CD4-positive, alpha-beta T cell (primary cell): ENCODE measurements at regions not wholly inside any gene's neighbourhood (a gene's known extent, or its start where the extent isn't known, plus 50 kb on each side); places are given as distances from the start of the nearest gene placed in this dataset.

Experiments used
- ATAC-seq: fragments of 200-7000 bp; cut with Tn5 transposase; one replicate; pipeline ENCODE4 v1.10.0; 2022; ENCODE audit warnings: mild to moderate bottlenecking; ENCODE audit not compliant: poor library complexity
- CTCF ChIA-PET: fragments of 350-600 bp; sonication (Branson Sonifier 250); formaldehyde crosslinking; loops from one replicate; lab custom pipeline; 2021; ENCODE audit warnings: antibody characterized with exemption, inconsistent platforms; lab: Charles Lee
- POLR2A ChIA-PET: fragments of 350-600 bp; sonication (Branson Sonifier 250); formaldehyde crosslinking; loops from one replicate; lab custom pipeline; 2021; ENCODE audit warnings: antibody characterized with exemption, inconsistent platforms; lab: Charles Lee
- DNase-seq, 14 experiments: peaks; one replicate each; pipeline ENCODE4 v3.0.0-alpha.2; 2013 to 2020; ENCODE audit warnings: mixed read lengths in 2 of 14
- H3K27ac ChIP-seq, 2 donors: one replicate each; pipeline versions ENCODE4 v1.5.1 to v1.7.0; 2013; ENCODE audit warnings: low read length in 2 of 2, low read depth in 1 of 2, mild to moderate bottlenecking in 1 of 2
- H3K27me3 ChIP-seq, 2 experiments: 1 replicate in 1 of 2; 2 replicates in 1 of 2; pipeline versions ENCODE4 v1.6.1 to v1.7.0; 2013; ENCODE audit warnings: low read length in 2 of 2, control low read depth in 1 of 2, mild to moderate bottlenecking in 1 of 2, moderate library complexity in 1 of 2; ENCODE audit not compliant: insufficient read depth in 2 of 2, control insufficient read depth in 1 of 2
- H3K36me3 ChIP-seq: one replicate; pipeline ENCODE4 v1.6.1; 2013; ENCODE audit warnings: low read length, control low read depth; ENCODE audit not compliant: insufficient read depth
- H3K4me1 ChIP-seq: one replicate; pipeline ENCODE4 v1.6.1; 2013; ENCODE audit warnings: low read length, control low read depth; ENCODE audit not compliant: insufficient read depth
- H3K4me3 ChIP-seq: one replicate; pipeline ENCODE4 v1.5.1; 2013; ENCODE audit warnings: mild to moderate bottlenecking, low read length, moderate library complexity
- H3K9me3 ChIP-seq, 2 experiments: 1 replicate in 1 of 2; 2 replicates in 1 of 2; pipeline versions ENCODE4 v1.6.1 to v1.7.0; 2013; ENCODE audit warnings: low read length in 2 of 2, mild to moderate bottlenecking in 2 of 2, control low read depth in 1 of 2, moderate library complexity in 1 of 2; ENCODE audit not compliant: control insufficient read depth in 1 of 2, insufficient read depth in 1 of 2
- H3K27ac Mint-ChIP-seq: one replicate; pipeline ENCODE4 v1.8.0; 2020; ENCODE audit warnings: mixed read lengths
- H3K27me3 Mint-ChIP-seq: one replicate; pipeline ENCODE4 v1.8.0; 2021; ENCODE audit warnings: mixed read lengths
- H3K36me3 Mint-ChIP-seq: one replicate; pipeline ENCODE4 v1.8.0; 2021; ENCODE audit warnings: low read depth, mixed read lengths
- H3K4me1 Mint-ChIP-seq: one replicate; pipeline ENCODE4 v1.8.0; 2021; ENCODE audit warnings: low read depth, mixed read lengths
- H3K4me3 Mint-ChIP-seq: one replicate; pipeline ENCODE4 v1.8.0; 2020; ENCODE audit warnings: mild to moderate bottlenecking, mixed read lengths
- H3K9me3 Mint-ChIP-seq: one replicate; pipeline ENCODE4 v1.8.0; 2020; ENCODE audit warnings: mixed read lengths
- CTCF ChIP-seq: fragments of 200-600 bp; IDR thresholded peaks from one replicate; pipeline ENCODE4 v1.8.0; 2022; ENCODE audit warnings: antibody characterized with exemption, mild to moderate bottlenecking
- intact Hi-C, 2 experiments: fragments of 100-400 bp; cut with DNase I in 1 of 2; cut with micrococcal nuclease in 1 of 2; formaldehyde crosslinking; loops; one replicate each; pipeline versions ENCODE4 v1.15.1 to v1.9.0; 2023 to 2025; cut with DNase I, micrococcal nuclease

GRCh38 chr16:72422308-72422897 is 250.4 kb upstream of the PMFBP1 start:
- ATAC-seq (no peak), DNase-seq (no peak)
- intact Hi-C loops: no loop called here
- Histone ChIP-seq H3K36me3 (no peaks in the 10 kb centered on the region), H3K4me3 (no peak overlapping the region), H3K4me1 (no peaks in the 10 kb centered on the region), H3K27ac (no peak overlapping the region), H3K9me3 (peaks cover 8 to 16% of the 10 kb centered on the region in 2 experiments), H3K27me3 (no peaks in the 10 kb centered on the region)
- H3K4me3 Mint-ChIP-seq: no peak overlapping the region
- no peak for TF ChIP-seq CTCF
- ChIA-PET POLR2A (no interaction called here), CTCF (no interaction called here)
- peaks cover 4% of the 10 kb centered on the region for H3K9me3 Mint-ChIP-seq
- no peak overlapping the region for H3K27ac Mint-ChIP-seq
- H3K4me1 Mint-ChIP-seq: no peaks in the 10 kb centered on the region
- H3K27me3 Mint-ChIP-seq: no peaks in the 10 kb centered on the region
- H3K36me3 Mint-ChIP-seq: peaks cover 26% of the 10 kb centered on the region

GRCh38 chr16:72419638-72420037 is 247.7 kb upstream of the PMFBP1 start:
- Mint-ChIP-seq H3K9me3 (peaks cover 4% of the 10 kb centered on the region), H3K27ac (no peak overlapping the region), H3K27me3 (no peaks in the 10 kb centered on the region), H3K4me1 (no peaks in the 10 kb centered on the region), H3K4me3 (no peak overlapping the region), H3K36me3 (peaks cover 22% of the 10 kb centered on the region)
- Histone ChIP-seq H3K4me3 (no peak overlapping the region), H3K9me3 (peaks cover 7 to 8% of the 10 kb centered on the region in 2 experiments), H3K36me3 (no peaks in the 10 kb centered on the region), H3K27ac (no peak overlapping the region), H3K4me1 (peaks cover 5% of the 10 kb centered on the region), H3K27me3 (no peaks in the 10 kb centered on the region)
- DNase-seq (no peak), ATAC-seq (no peak)
- intact Hi-C loops: no loop called here
- TF ChIP-seq CTCF: no peak
- ChIA-PET CTCF (no interaction called here), POLR2A (no interaction called here)

- POLR2A ChIA-PET: no interaction called here
- no peaks in the 10 kb centered on the region for H3K27me3 Mint-ChIP-seq
Observed at GRCh38 chr16:72415379-72415778, 243.4 kb upstream of the PMFBP1 start.

More at GRCh38 chr16:72415379-72415778, 243.4 kb upstream of the PMFBP1 start:
- Mint-ChIP-seq H3K4me3 (no peak overlapping the region), H3K9me3 (no peaks in the 10 kb centered on the region), H3K4me1 (no peaks in the 10 kb centered on the region), H3K27ac (no peak overlapping the region), H3K36me3 (no peaks in the 10 kb centered on the region)
- ATAC-seq (no peak), DNase-seq (no peak)
- TF ChIP-seq CTCF: no peak
- H3K36me3 ChIP-seq: no peaks in the 10 kb centered on the region
- H3K9me3 ChIP-seq: peaks cover 0 to 4% of the 10 kb centered on the region in 2 experiments
- CTCF ChIA-PET: no interaction called here
- H3K4me1 ChIP-seq: peaks cover 5% of the 10 kb centered on the region
- H3K4me3 ChIP-seq: no peak overlapping the region
- no peaks in the 10 kb centered on the region for H3K27me3 ChIP-seq
- intact Hi-C loops: no loop called here
- no peak overlapping the region for H3K27ac ChIP-seq
